Smooth muscle cell (in vitro differentiated cells): ENCODE measurements at regions not wholly inside any gene's neighbourhood (a gene's known extent, or its start where the extent isn't known, plus 50 kb on each side); places are given as distances from the start of the nearest gene placed in this dataset.
"Not testable (repeated sequence)": the region's sequence is repeated elsewhere in the genome, so short reads cannot be mapped to it uniquely, and the experiment has no call there.

Experiments used
- DNase-seq: peaks from one replicate; lab custom pipeline; 2025; ENCODE audit not compliant: unreplicated experiment; lab: John Stamatoyannopoulos, UW
- H2AFZ ChIP-seq: fragments of 200-600 bp; sonication (generic); 2 replicates; pipeline ENCODE4 v1.6.0; 2016; ENCODE audit warnings: antibody characterized with exemption, low read depth, mild to moderate bottlenecking
- H3F3A ChIP-seq: fragments of 200-600 bp; sonication (generic); 2 replicates; pipeline ENCODE4 v1.6.0; 2017; ENCODE audit warnings: antibody characterized with exemption, low read depth
- H3K27ac ChIP-seq: fragments of 200-600 bp; sonication (generic); 2 replicates; pipeline ENCODE4 v1.5.1; 2016; ENCODE audit warnings: low read depth, mild to moderate bottlenecking
- H3K27me3 ChIP-seq: fragments of 200-600 bp; sonication (generic); 2 replicates; pipeline ENCODE4 v1.6.1; 2016; ENCODE audit warnings: low read depth, mild to moderate bottlenecking
- H3K36me3 ChIP-seq: fragments of 200-600 bp; sonication (generic); 2 replicates; pipeline ENCODE4 v1.5.1; 2016; ENCODE audit warnings: low read depth
- H3K4me1 ChIP-seq: fragments of 200-600 bp; sonication (generic); 2 replicates; pipeline ENCODE4 v1.5.1; 2016; ENCODE audit warnings: low read depth
- H3K4me2 ChIP-seq: fragments of 200-600 bp; sonication (generic); 2 replicates; pipeline ENCODE4 v1.6.0; 2016; ENCODE audit warnings: mild to moderate bottlenecking
- H3K4me3 ChIP-seq: fragments of 200-600 bp; sonication (generic); 2 replicates; pipeline ENCODE4 v1.5.1; 2016; ENCODE audit warnings: mild to moderate bottlenecking
- H3K79me2 ChIP-seq: fragments of 200-600 bp; sonication (generic); 2 replicates; pipeline ENCODE4 v1.6.0; 2016; ENCODE audit warnings: low read depth, mild to moderate bottlenecking
- H3K9ac ChIP-seq: fragments of 200-600 bp; sonication (generic); 2 replicates; pipeline ENCODE4 v1.6.0; 2016; ENCODE audit warnings: low read depth
- H3K9me3 ChIP-seq: fragments of 200-600 bp; sonication (generic); replicated peaks from 2 replicates; pipeline ENCODE4 v1.5.1; 2016; ENCODE audit warnings: low read depth
- H4K20me1 ChIP-seq: fragments of 200-600 bp; sonication (generic); 2 replicates; pipeline ENCODE4 v1.6.0; 2016; ENCODE audit warnings: low read depth
- CTCF ChIP-seq: fragments of 200-600 bp; sonication (generic); IDR thresholded peaks from 2 replicates; pipeline ENCODE4 v1.5.1; 2017; ENCODE audit warnings: borderline replicate concordance, mild to moderate bottlenecking, antibody characterized with exemption; ENCODE audit not compliant: insufficient read depth, poor library complexity, severe bottlenecking
- WGBS: methylation state at CpG from one replicate; pipeline ENCODE4 v1.1.7; 2016; ENCODE audit warnings: low lambda C conversion rate; 5-methylcytosine and 5-hydroxymethylcytosine counted together

GRCh38 chr4:149911354-149911753 lies 95.7 kb upstream of the IQCM start:
- Histone ChIP-seq H3K36me3 (no peaks in the 10 kb centered on the region), H3K9ac (no peak overlapping the region), H3K9me3 (no peaks in the 10 kb centered on the region), H3K27me3 (no peaks in the 10 kb centered on the region), H3K4me3 (no peak overlapping the region), H3K4me2 (no peak overlapping the region), H3K27ac (no peak overlapping the region), H4K20me1 (no peaks in the 10 kb centered on the region), H3K4me1 (no peaks in the 10 kb centered on the region), H3F3A (no peaks in the 10 kb centered on the region), H3K79me2 (no peaks in the 10 kb centered on the region), H2AFZ (no peak overlapping the region)
- 92% methylated on average over 5 of the region's 5 CpGs for WGBS
- TF ChIP-seq CTCF: no peak
- DNase-seq: no peak

GRCh38 chr4:149912000-149912399 lies 96.4 kb upstream of the IQCM start:
- no peak for TF ChIP-seq CTCF
- 41% methylated on average over 3 of the region's 3 CpGs for WGBS

GRCh38 chr4:149914119-149915115 lies 98.8 kb upstream of the IQCM start:
- no peak overlapping the region for H3K4me3 ChIP-seq
- H3K36me3 ChIP-seq: no peaks in the 10 kb centered on the region
- no peaks in the 10 kb centered on the region for H3K4me1 ChIP-seq
- no peaks in the 10 kb centered on the region for H3K9me3 ChIP-seq
- H3K27me3 ChIP-seq: no peaks in the 10 kb centered on the region
- no peak overlapping the region for H3K4me2 ChIP-seq
- peak; percentile 3 for DNase-seq
- no peak overlapping the region for H2AFZ ChIP-seq
- no peak overlapping the region for H3K9ac ChIP-seq
- WGBS: 43% methylated on average over 7 of the region's 7 CpGs
- no peak overlapping the region for H3K27ac ChIP-seq
- TF ChIP-seq CTCF: peak; percentile 79
- H3K79me2 ChIP-seq: no peaks in the 10 kb centered on the region
- H3F3A ChIP-seq: no peaks in the 10 kb centered on the region
- no peaks in the 10 kb centered on the region for H4K20me1 ChIP-seq

More at GRCh38 chr4:149912000-149912399, 96.4 kb upstream of the IQCM start:
- Histone ChIP-seq H3K27me3 (no peaks in the 10 kb centered on the region), H4K20me1 (no peaks in the 10 kb centered on the region), H3K79me2 (no peaks in the 10 kb centered on the region), H3K9me3 (no peaks in the 10 kb centered on the region), H3K9ac (no peak overlapping the region), H3K4me3 (no peak overlapping the region), H3K27ac (no peak overlapping the region), H3K36me3 (no peaks in the 10 kb centered on the region), H3K4me1 (no peaks in the 10 kb centered on the region), H3K4me2 (no peak overlapping the region), H3F3A (no peaks in the 10 kb centered on the region), H2AFZ (no peak overlapping the region)
- no peak for DNase-seq

GRCh38 chr4:149915735-149916134 lies 100.1 kb upstream of the IQCM start:
- H3K27me3 ChIP-seq, H2AFZ ChIP-seq, H3K4me3 ChIP-seq, H3F3A ChIP-seq, H3K9ac ChIP-seq, H3K27ac ChIP-seq, H3K36me3 ChIP-seq, DNase-seq, H3K4me1 ChIP-seq, H3K4me2 ChIP-seq, H4K20me1 ChIP-seq, H3K9me3 ChIP-seq, H3K79me2 ChIP-seq: not testable (repeated sequence)
- WGBS: 53% methylated on average over 15 of the region's 15 CpGs
